ENCODE measurements at regions not wholly inside any gene's neighbourhood (a gene's known extent, or its start where the extent isn't known, plus 50 kb on each side); places are given as distances from the start of the nearest gene placed in this dataset.
"Not testable (repeated sequence)": the region's sequence is repeated elsewhere in the genome, so short reads cannot be mapped to it uniquely, and the experiment has no call there.

GRCh38 chr18:79598633-79599175 lies 80.9 kb upstream of the CTDP1 start:
- no peaks in the 10 kb centered on the region for H3K36me3 Mint-ChIP-seq
- no peaks in the 10 kb centered on the region for H3K9me3 Mint-ChIP-seq
- H3K4me3 Mint-ChIP-seq = no peak overlapping the region
- peaks cover 0 to 12% (median 5%) of the 10 kb centered on the region in 4 donors for H3K4me1 Mint-ChIP-seq
- POLR2A ChIA-PET = no interaction called here
- H3K27me3 Mint-ChIP-seq = peaks cover 0 to 28% (median 8%) of the 10 kb centered on the region in 5 donors
- no peak for ATAC-seq
- no peak for DNase-seq
- H3K27ac Mint-ChIP-seq = no peak overlapping the region

DNA sequence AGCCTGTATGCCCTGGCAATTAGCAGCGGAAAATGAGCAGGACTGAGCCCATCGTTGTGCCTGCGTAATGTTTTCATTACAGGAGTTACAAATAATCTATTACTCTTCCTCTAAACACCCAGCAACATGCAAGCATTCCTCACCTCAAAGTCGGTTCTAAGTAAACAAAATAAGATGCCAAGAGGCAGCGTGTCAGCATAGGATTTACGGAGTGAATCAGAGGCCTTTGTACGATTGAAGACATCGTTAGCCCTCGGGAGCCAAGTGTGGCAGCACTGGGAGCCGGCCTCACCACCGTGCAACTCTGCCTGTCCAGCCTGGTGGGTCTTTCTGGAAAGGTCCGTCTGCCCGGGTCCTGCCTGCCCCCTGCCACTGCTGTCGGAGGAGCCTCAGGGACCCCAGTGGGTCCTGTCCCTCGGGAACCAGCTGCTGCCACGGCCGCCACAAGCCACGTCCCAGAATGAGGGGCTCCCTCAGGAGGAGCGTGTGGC lies 80.1 kb upstream of the CTDP1 start:
- DNase-seq (peak in 1 of 10 donors; percentile 50), ATAC-seq (no peak)
- Mint-ChIP-seq H3K4me3 (no peak overlapping the region), H3K36me3 (no peaks in the 10 kb centered on the region), H3K27ac (no peak overlapping the region), H3K27me3 (peaks cover 0 to 28% (median 8%) of the 10 kb centered on the region in 5 donors), H3K9me3 (no peaks in the 10 kb centered on the region), H3K4me1 (peaks cover 0 to 12% (median 5%) of the 10 kb centered on the region in 4 donors)
- POLR2A ChIA-PET = no interaction called here

DNA sequence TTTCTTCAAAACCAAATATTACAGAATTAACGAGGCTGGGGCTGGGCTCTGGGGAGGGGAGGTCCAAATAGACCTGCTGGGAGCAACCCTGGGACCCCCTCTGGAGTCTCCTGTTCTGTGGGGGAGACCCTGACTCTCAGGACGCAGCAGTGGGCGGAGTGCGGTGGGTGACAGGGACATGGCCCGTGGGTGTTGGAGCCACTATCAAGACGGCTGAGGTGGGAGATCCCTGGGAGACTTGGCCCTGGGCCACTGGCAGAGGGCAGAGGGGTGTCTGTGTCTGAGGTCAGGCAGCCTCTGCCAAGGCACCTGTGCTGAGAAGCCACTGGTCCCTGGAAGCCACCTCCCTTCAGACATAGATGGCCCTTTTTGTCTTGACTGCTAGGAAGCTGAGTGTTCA lies 79.5 kb upstream of the CTDP1 start:
- H3K27ac Mint-ChIP-seq = no peak overlapping the region

DNA sequence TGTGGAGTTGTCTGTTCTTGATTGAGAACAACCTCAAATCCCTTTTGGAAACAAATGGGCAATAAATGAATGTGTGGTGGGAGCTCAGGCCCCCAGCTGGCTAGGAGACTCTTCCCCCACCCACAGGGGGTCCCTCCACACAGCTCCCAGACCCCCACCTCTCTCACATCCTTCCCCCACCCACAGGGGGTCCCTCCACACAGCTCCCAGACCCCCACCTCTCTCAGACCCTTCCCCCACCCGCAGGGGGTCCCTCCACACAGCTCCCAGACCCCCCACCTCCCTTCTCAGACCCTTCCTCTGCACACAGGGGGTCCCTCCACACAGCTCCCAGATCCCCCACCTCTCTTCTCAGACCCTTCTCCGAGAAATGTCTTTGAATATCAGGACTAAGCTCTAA lies 79.0 kb upstream of the CTDP1 start:
- Mint-ChIP-seq H3K4me3 (no peak overlapping the region), H3K36me3 (no peaks in the 10 kb centered on the region), H3K9me3 (no peaks in the 10 kb centered on the region), H3K27me3 (peaks cover 0 to 22% (median 8%) of the 10 kb centered on the region in 5 donors), H3K4me1 (peaks cover 0 to 12% (median 5%) of the 10 kb centered on the region in 4 donors), H3K27ac (no peak overlapping the region)
- ATAC-seq (no peak), DNase-seq (no peak)
- POLR2A ChIA-PET = no interaction called here

More for the DNA sequence above, 79.5 kb upstream of the CTDP1 start:
- Mint-ChIP-seq H3K27me3 (peaks cover 0 to 27% (median 8%) of the 10 kb centered on the region in 5 donors), H3K9me3 (no peaks in the 10 kb centered on the region), H3K4me1 (peaks cover 0 to 12% (median 5%) of the 10 kb centered on the region in 4 donors), H3K4me3 (no peak overlapping the region), H3K36me3 (no peaks in the 10 kb centered on the region)
- ATAC-seq (no peak), DNase-seq (no peak)
- POLR2A ChIA-PET = no interaction called here

DNA sequence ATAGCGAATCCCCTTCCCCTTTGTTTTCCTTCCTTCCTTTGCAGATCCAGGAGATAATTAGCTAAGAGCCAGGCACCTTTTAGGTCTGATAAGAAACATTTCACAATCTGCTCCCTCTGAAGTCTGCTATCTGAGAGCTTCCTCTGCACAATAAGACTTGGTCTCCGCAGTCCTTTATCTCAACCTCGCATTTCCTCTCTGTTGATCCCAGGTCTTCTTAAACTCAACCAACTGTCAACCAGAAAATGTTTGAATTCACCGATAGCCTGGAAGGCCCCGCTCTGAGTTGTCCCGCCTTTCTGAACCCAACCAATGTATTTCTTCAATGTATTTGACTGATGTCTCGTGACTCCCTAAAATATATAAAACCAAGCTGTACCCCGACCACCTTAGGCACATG lies 78.4 kb upstream of the CTDP1 start:
- Mint-ChIP-seq H3K36me3 (no peaks in the 10 kb centered on the region), H3K27ac (peak overlapping the region in 3 of 10 donors; percentile 26 to 41 (median 39)), H3K9me3 (no peaks in the 10 kb centered on the region), H3K4me1 (peaks cover 0 to 12% (median 5%) of the 10 kb centered on the region in 4 donors), H3K4me3 (no peak overlapping the region), H3K27me3 (peaks cover 0 to 16% (median 4%) of the 10 kb centered on the region in 5 donors)
- DNase-seq (no peak), ATAC-seq (peak in 1 of 2 donors; percentile 42)
- POLR2A ChIA-PET = no interaction called here

GRCh38 chr18:79603321-79604204 lies 76.0 kb upstream of the CTDP1 start:
- POLR2A ChIA-PET = no interaction called here
- no peak overlapping the region for H3K27ac Mint-ChIP-seq

GRCh38 chr18:79604205-79604912 lies 75.2 kb upstream of the CTDP1 start:
- Mint-ChIP-seq H3K27me3 (peaks cover 0 to 12% (median 1%) of the 10 kb centered on the region in 5 donors), H3K4me3 (no peak overlapping the region), H3K36me3 (no peaks in the 10 kb centered on the region), H3K27ac (no peak overlapping the region), H3K4me1 (peaks cover 0 to 12% (median 5%) of the 10 kb centered on the region in 4 donors), H3K9me3 (no peaks in the 10 kb centered on the region)
- ATAC-seq (no peak), DNase-seq (no peak)
- POLR2A ChIA-PET = no interaction called here

More at GRCh38 chr18:79603321-79604204, 76.0 kb upstream of the CTDP1 start:
- no peak overlapping the region for H3K4me3 Mint-ChIP-seq
- ATAC-seq (no peak), DNase-seq (no peak)
- peaks cover 0 to 12% (median 2%) of the 10 kb centered on the region in 5 donors for H3K27me3 Mint-ChIP-seq
- no peaks in the 10 kb centered on the region for H3K36me3 Mint-ChIP-seq
- no peaks in the 10 kb centered on the region for H3K9me3 Mint-ChIP-seq
- H3K4me1 Mint-ChIP-seq = peaks cover 0 to 12% (median 5%) of the 10 kb centered on the region in 4 donors

DNA sequence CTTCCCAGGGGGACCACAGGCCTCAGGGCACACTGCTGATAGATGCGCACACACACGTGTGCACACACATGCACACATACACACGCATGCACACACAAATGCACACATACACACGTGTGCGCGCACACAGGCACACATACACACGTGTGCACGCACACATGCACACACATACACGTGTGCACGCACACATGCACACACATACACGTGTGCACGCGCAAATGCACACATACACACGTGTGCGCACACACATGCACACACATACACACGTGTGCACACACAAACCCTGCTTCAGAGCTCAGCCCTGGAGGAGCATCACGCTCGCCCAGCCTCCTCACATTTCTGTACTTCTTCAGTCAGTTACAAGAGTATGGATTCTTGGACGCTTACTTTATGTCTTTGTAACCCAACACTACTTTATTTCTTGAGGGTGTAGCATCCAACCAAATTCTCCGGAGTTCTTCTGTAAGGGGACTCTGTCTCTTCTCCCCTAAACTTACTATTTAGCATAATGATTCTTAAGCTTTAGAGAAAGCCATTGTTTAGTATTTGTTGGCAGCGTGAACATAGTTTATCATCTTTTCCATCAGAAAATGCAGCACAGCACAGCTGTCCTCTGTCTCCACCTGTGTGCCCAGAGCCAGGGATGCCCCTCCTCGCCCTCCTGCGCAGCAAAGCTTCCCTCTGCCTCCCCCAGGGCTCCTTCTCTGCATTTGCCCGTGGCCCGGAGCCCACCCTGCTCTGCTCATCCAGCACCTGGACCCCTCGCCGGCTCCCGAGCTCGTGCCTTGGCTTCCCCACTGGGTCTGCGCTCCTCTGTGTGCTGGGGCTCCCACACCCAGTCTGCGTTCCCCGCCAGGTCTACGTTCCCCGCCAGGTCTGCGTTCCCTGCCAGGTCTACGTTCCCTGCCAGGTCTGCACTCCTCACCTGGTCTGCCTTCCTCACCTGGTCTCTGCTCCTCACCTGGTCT lies 74.4 kb upstream of the CTDP1 start:
- no peak overlapping the region for H3K4me3 Mint-ChIP-seq
- H3K27ac Mint-ChIP-seq = peak overlapping the region in 1 of 10 donors; percentile 47
- H3K9me3 Mint-ChIP-seq = no peaks in the 10 kb centered on the region
- DNase-seq (no peak), ATAC-seq (no peak)
- no peaks in the 10 kb centered on the region for H3K36me3 Mint-ChIP-seq
- H3K4me1 Mint-ChIP-seq = peaks cover 0 to 12% (median 5%) of the 10 kb centered on the region in 4 donors
- POLR2A ChIA-PET = no interaction called here
- H3K27me3 Mint-ChIP-seq = peaks cover 0 to 12% (median 0%) of the 10 kb centered on the region in 5 donors

DNA sequence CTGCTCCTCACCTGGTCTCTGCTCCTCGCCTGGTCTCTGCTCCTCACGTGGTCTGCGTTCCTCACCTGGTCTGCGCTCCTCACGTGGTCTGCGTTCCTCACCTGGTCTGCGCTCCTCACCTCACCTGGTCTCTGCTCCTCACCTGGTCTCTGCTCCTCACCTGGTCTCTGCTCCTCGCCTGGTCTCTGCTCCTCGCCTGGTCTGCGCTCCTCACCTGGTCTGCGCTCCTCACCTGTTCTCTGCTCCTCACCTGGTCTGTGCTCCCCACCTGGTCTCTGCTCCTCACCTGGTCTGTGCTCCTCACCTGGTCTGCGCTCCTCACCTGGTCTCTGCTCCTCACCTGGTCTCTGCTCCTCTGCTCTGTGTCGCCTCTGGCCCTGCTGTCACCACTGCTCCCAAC lies 73.5 kb upstream of the CTDP1 start:
- H3K9me3 Mint-ChIP-seq, DNase-seq, H3K36me3 Mint-ChIP-seq, POLR2A ChIA-PET, H3K27me3 Mint-ChIP-seq, H3K4me3 Mint-ChIP-seq, H3K4me1 Mint-ChIP-seq, ATAC-seq: not testable (repeated sequence)
- peak overlapping the region in 1 of 10 donors; percentile 33 for H3K27ac Mint-ChIP-seq

DNA sequence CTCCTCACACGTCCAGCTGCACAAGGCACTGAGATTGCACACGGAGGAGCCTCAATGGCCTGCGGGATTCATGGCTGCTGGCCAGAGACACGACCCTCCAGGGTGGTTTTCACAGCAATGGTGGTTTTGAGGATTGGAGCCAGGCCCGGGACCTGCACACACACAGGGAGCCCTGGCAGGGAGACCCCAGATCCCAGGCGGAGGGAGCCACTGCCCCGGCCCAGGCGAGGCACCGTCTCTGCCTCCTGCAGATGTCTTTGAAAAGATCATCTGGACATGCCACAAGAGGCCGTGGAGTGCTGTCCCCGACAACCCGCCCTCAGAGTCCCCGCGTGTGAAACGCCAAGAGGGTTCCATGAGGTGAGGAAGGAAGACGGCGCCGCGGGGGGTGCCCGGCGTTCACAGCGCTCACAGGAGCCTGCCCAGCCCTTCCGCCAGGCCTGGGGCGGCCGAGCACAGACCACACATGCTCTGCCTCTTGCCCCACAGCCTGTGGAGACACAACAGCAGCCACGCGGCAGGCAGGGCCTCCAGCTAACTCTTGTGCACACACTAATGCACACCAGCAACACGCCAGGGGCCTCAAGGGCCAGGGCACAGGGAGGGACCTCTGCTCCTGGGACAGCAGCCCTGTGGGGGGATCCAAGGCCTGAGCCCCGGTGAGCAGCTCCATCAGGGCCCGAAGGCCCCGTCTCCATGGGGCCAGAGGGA lies 72.8 kb upstream of the CTDP1 start:
- DNase-seq (no peak), ATAC-seq (no peak)
- no peaks in the 10 kb centered on the region for H3K4me1 Mint-ChIP-seq
- POLR2A ChIA-PET = no interaction called here
- no peaks in the 10 kb centered on the region for H3K27me3 Mint-ChIP-seq
- H3K36me3 Mint-ChIP-seq = no peaks in the 10 kb centered on the region
- no peak overlapping the region for H3K4me3 Mint-ChIP-seq
- no peaks in the 10 kb centered on the region for H3K9me3 Mint-ChIP-seq
- H3K27ac Mint-ChIP-seq = no peak overlapping the region

- DNase-seq = no peak
Measured at GRCh38 chr18:79607361-79607952, 72.1 kb upstream of the CTDP1 start.

More at GRCh38 chr18:79607361-79607952, 72.1 kb upstream of the CTDP1 start:
- Mint-ChIP-seq H3K4me3 (no peak overlapping the region), H3K27ac (no peak overlapping the region), H3K36me3 (no peaks in the 10 kb centered on the region), H3K4me1 (no peaks in the 10 kb centered on the region), H3K27me3 (no peaks in the 10 kb centered on the region), H3K9me3 (no peaks in the 10 kb centered on the region)
- POLR2A ChIA-PET = no interaction called here
- no peak for ATAC-seq

Measured in naive thymus-derived CD8-positive, alpha-beta T cell (primary cell).